Endothelial cell (in vitro differentiated cells): ENCODE measurements at regions not wholly inside any gene's neighbourhood (a gene's known extent, or its start where the extent isn't known, plus 50 kb on each side); places are given as distances from the start of the nearest gene placed in this dataset.

Experiments used
- DNase-seq: peaks from one replicate; pipeline ENCODE4 v3.0.0; 2021; ENCODE audit warnings: low spot score
- H3K27ac Mint-ChIP-seq: one replicate; pipeline ENCODE4 v1.8.0; 2021; ENCODE audit warnings: mixed read lengths, inconsistent platforms; ENCODE audit not compliant: unreplicated experiment
- H3K27me3 Mint-ChIP-seq: one replicate; pipeline ENCODE4 v1.8.0; 2021; ENCODE audit warnings: mild to moderate bottlenecking, moderate library complexity, mixed read lengths, inconsistent platforms; ENCODE audit not compliant: unreplicated experiment
- H3K36me3 Mint-ChIP-seq: one replicate; pipeline ENCODE4 v1.8.0; 2021; ENCODE audit warnings: mild to moderate bottlenecking, low read depth, mixed read lengths, inconsistent platforms; ENCODE audit not compliant: unreplicated experiment
- H3K4me1 Mint-ChIP-seq: one replicate; pipeline ENCODE4 v1.8.0; 2021; ENCODE audit warnings: mild to moderate bottlenecking, mixed read lengths, inconsistent platforms; ENCODE audit not compliant: unreplicated experiment
- H3K4me3 Mint-ChIP-seq: one replicate; pipeline ENCODE4 v1.8.0; 2021; ENCODE audit warnings: mild to moderate bottlenecking, mixed read lengths, inconsistent platforms; ENCODE audit not compliant: unreplicated experiment
- H3K9me3 Mint-ChIP-seq: one replicate; pipeline ENCODE4 v1.8.0; 2021; ENCODE audit warnings: mixed read lengths, inconsistent platforms; ENCODE audit not compliant: unreplicated experiment
- TF ChIP-seq, protein P1 (sequence below): fragments of 200-600 bp; sonication (generic); IDR thresholded peaks from one replicate; pipeline ENCODE4 v1.5.0; 2021; ENCODE audit warnings: antibody characterized with exemption; ENCODE audit not compliant: unreplicated experiment

DNA sequence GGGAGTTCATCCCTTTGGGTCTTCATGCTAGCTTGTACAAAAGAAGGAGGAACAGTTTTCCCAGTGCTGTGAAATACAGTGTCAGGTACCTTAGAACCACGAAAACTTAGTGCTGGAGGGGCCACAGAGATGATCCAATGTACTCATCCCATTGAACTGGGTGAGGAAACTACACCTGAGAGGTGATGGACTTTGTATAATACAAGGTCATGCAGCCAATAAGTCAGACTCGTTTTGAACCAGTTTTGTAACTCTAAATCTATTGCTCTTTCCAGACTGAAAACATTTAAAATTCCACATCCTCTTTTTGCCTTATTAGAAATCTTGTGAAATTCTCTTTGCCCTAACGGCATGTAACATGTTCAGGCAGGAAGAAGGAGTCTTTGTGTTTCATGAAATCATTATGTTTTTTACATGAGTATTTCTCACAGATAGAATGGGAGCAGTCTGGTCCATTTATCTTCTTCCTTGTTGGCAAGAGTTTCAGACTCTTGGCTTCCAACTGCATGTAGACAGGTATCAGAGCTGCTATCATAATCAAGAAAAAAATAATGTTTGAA, 146.8 kb upstream of the FBXL7 start:
- peaks cover 4% of the 10 kb centered on the region for H3K4me1 Mint-ChIP-seq
- TF ChIP-seq, protein P1, sequence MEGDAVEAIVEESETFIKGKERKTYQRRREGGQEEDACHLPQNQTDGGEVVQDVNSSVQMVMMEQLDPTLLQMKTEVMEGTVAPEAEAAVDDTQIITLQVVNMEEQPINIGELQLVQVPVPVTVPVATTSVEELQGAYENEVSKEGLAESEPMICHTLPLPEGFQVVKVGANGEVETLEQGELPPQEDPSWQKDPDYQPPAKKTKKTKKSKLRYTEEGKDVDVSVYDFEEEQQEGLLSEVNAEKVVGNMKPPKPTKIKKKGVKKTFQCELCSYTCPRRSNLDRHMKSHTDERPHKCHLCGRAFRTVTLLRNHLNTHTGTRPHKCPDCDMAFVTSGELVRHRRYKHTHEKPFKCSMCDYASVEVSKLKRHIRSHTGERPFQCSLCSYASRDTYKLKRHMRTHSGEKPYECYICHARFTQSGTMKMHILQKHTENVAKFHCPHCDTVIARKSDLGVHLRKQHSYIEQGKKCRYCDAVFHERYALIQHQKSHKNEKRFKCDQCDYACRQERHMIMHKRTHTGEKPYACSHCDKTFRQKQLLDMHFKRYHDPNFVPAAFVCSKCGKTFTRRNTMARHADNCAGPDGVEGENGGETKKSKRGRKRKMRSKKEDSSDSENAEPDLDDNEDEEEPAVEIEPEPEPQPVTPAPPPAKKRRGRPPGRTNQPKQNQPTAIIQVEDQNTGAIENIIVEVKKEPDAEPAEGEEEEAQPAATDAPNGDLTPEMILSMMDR, result no peak
- H3K36me3 Mint-ChIP-seq, result no peaks in the 10 kb centered on the region
- H3K27ac Mint-ChIP-seq, result no peak overlapping the region
- H3K9me3 Mint-ChIP-seq, result no peaks in the 10 kb centered on the region
- peaks cover 2% of the 10 kb centered on the region for H3K27me3 Mint-ChIP-seq
- no peak overlapping the region for H3K4me3 Mint-ChIP-seq
- no peak for DNase-seq

DNA sequence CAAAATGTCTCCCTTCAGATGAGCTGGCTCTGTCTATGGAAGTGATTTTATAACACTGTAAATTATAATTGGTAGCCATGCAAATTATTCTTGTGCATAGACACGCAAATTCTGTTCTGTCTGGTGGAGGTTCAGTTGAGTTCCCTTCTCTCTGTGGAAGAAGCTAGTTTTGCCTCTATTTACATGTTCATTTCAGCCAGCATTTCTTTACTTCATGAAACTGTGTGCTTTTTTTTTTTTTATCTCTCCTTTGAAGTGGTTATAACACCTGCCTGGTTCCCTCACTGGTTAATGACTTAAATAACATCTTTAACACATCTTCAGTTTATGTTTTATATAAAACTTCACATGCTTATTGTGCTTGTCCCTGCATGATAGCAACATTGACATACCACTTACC, 149.4 kb upstream of the FBXL7 start:
- H3K36me3 Mint-ChIP-seq, result no peaks in the 10 kb centered on the region
- H3K4me3 Mint-ChIP-seq, result no peak overlapping the region
- TF ChIP-seq, protein P1, result no peak
- no peak overlapping the region for H3K27ac Mint-ChIP-seq
- peaks cover 2% of the 10 kb centered on the region for H3K27me3 Mint-ChIP-seq
- peaks cover 12% of the 10 kb centered on the region for H3K4me1 Mint-ChIP-seq
- no peaks in the 10 kb centered on the region for H3K9me3 Mint-ChIP-seq
- no peak for DNase-seq

GRCh38 chr5:15346738-15347137, 153.2 kb upstream of the FBXL7 start:
- TF ChIP-seq, protein P1, result no peak
- no peaks in the 10 kb centered on the region for H3K9me3 Mint-ChIP-seq
- peaks cover 2% of the 10 kb centered on the region for H3K27me3 Mint-ChIP-seq
- no peak overlapping the region for H3K4me3 Mint-ChIP-seq
- peak overlapping the region; percentile 82 for H3K27ac Mint-ChIP-seq
- H3K36me3 Mint-ChIP-seq, result no peaks in the 10 kb centered on the region
- peaks cover 12% of the 10 kb centered on the region for H3K4me1 Mint-ChIP-seq
- DNase-seq, result no peak

GRCh38 chr5:15344954-15345353, 155.0 kb upstream of the FBXL7 start:
- no peaks in the 10 kb centered on the region for H3K9me3 Mint-ChIP-seq
- no peak overlapping the region for H3K4me3 Mint-ChIP-seq
- no peak overlapping the region for H3K27ac Mint-ChIP-seq
- H3K36me3 Mint-ChIP-seq, result no peaks in the 10 kb centered on the region
- H3K4me1 Mint-ChIP-seq, result peaks cover 12% of the 10 kb centered on the region
- TF ChIP-seq, protein P1, result no peak
- peaks cover 2% of the 10 kb centered on the region for H3K27me3 Mint-ChIP-seq
- DNase-seq, result no peak

DNA sequence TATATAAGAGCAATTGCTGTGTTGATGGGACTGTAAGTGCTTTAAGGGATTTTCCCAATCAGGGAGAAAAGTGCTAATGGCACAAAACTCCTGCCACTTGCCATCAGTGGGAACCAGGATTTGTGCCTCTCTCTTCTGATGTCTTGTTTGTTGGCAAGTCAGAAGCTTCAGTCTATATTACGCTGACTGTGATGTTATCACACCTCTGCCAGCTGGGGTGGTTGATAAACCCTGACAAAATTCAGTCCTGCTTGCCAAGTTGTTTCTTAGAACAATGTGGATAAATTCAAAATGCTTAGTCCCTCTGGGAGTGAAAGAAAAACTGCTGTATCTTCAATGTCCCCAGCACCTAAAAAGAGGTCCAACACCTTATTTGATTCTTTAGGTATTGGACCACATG, 161.4 kb upstream of the FBXL7 start:
- H3K27me3 Mint-ChIP-seq, result no peaks in the 10 kb centered on the region
- H3K4me1 Mint-ChIP-seq, result no peaks in the 10 kb centered on the region
- H3K4me3 Mint-ChIP-seq, result no peak overlapping the region
- no peaks in the 10 kb centered on the region for H3K36me3 Mint-ChIP-seq
- H3K9me3 Mint-ChIP-seq, result no peaks in the 10 kb centered on the region
- no peak for DNase-seq
- H3K27ac Mint-ChIP-seq, result no peak overlapping the region
- TF ChIP-seq, protein P1, result no peak
